Adrenal gland (tissue), 9 donors: ENCODE measurements at regions not wholly inside any gene's neighbourhood (a gene's known extent, or its start where the extent isn't known, plus 50 kb on each side); places are given as distances from the start of the nearest gene placed in this dataset.

Experiments used
- DNase-seq, 7 donors: peaks; one replicate each; pipeline ENCODE4 v3.0.0-alpha.2; 2019 to 2020
- H3K27ac ChIP-seq, 5 donors: fragments of 200-600 bp; sonication (generic) in 4 of 5; 1 replicate in 3 of 5; 2 replicates in 2 of 5; pipeline versions ENCODE4 v1.5.1 to v1.8.0; 2016 to 2020; ENCODE audit warnings: mild to moderate bottlenecking in 1 of 5
- H3K27me3 ChIP-seq: fragments of 200-600 bp; 2 replicates; pipeline ENCODE4 v1.8.0; 2021
- H3K36me3 ChIP-seq, 2 donors: fragments of 200-600 bp; replicated peaks in 1 of 2; 1 replicate in 1 of 2; 2 replicates in 1 of 2; pipeline versions ENCODE4 v1.5.1 to v1.8.0; 2018 to 2022
- H3K4me1 ChIP-seq, 2 donors: fragments of 200-600 bp; replicated peaks in 1 of 2; 1 replicate in 1 of 2; 2 replicates in 1 of 2; pipeline versions ENCODE4 v1.5.1 to v1.8.0; 2018 to 2021
- H3K4me3 ChIP-seq, 4 donors: fragments of 200-600 bp; sonication (generic) in 3 of 4; one replicate each; pipeline ENCODE4 v1.5.1; 2016 to 2018
- H3K9me3 ChIP-seq, 3 donors: fragments of 200-600 bp; sonication (generic) in 1 of 3; replicated peaks in 1 of 3; 1 replicate in 2 of 3; 2 replicates in 1 of 3; pipeline versions ENCODE4 v1.5.1 to v1.8.0; 2016 to 2021
- CTCF ChIP-seq, 6 experiments: fragments of 450-650 bp in 4 of 6; fragments of 200-600 bp in 2 of 6; sonication (generic) in 1 of 6; IDR thresholded peaks; 1 replicate in 5 of 6; 2 replicates in 1 of 6; pipeline versions ENCODE4 v1.5.1 to v1.8.0; 2016 to 2021; ENCODE audit warnings: antibody characterized with exemption in 6 of 6, mild to moderate bottlenecking in 2 of 6, moderate library complexity in 1 of 6
- POLR2A ChIP-seq, 2 donors: fragments of 450-650 bp; IDR thresholded peaks; one replicate each; pipeline ENCODE4 v1.6.1; 2017; ENCODE audit warnings: antibody characterized with exemption in 2 of 2, mild to moderate bottlenecking in 2 of 2, moderate library complexity in 1 of 2
- WGBS, 4 donors: extraction: QIAGEN DNeasy Blood & Tissue Kit in 2 of 4; methylation state at CpG; one replicate each; pipeline versions ENCODE4 v1.1.5 to v1.1.7; 2013 to 2017; 5-methylcytosine and 5-hydroxymethylcytosine counted together
- intact Hi-C, 2 donors: fragments of 100-400 bp; cut with DNase I; formaldehyde crosslinking; loops; one replicate each; pipeline versions ENCODE4 v1.14.1 to v1.15.0; 2022 to 2023
- donor health status: healthy with polysubstance abuse.
- donor health status: Bipolar disorder and iron deficiency.
- donor health status: DM: yes; HTN: yes; CAD: no.
- donor health status: DM: no; HTN: no; CAD: no.
- donor health status: DM: no; HTN: no; CAD: no.

GRCh38 chr21:19171585-19171984 is 768.0 kb upstream of the TMPRSS15 start:
- no peaks in the 10 kb centered on the region for H3K36me3 ChIP-seq
- WGBS, 4 donors: 38 to 45% (median 43%) methylated on average over 4 of the region's 4 CpGs

GRCh38 chr21:19181604-19182140 is 778.1 kb upstream of the TMPRSS15 start:
- H3K9me3 ChIP-seq: no peaks in the 10 kb centered on the region
- 62 to 70% (median 65%) methylated on average over 3 of the region's 3 CpGs for WGBS, 4 donors
- no peaks in the 10 kb centered on the region for H3K36me3 ChIP-seq
- intact Hi-C loops: no loop called here
- H3K27ac ChIP-seq: no peak overlapping the region
- H3K4me3 ChIP-seq: no peak overlapping the region
- H3K4me1 ChIP-seq: no peaks in the 10 kb centered on the region
- DNase-seq: no peak
- TF ChIP-seq CTCF (IDR thresholded peaks at IDR 0.05) (no peak), POLR2A (IDR thresholded peaks at IDR 0.05) (no peak)
- H3K27me3 ChIP-seq: no peaks in the 10 kb centered on the region

More at GRCh38 chr21:19171585-19171984, 768.0 kb upstream of the TMPRSS15 start:
- Histone ChIP-seq H3K9me3 (no peaks in the 10 kb centered on the region), H3K27ac (no peak overlapping the region), H3K4me3 (no peak overlapping the region), H3K4me1 (no peaks in the 10 kb centered on the region), H3K27me3 (no peaks in the 10 kb centered on the region)
- TF ChIP-seq POLR2A (IDR thresholded peaks at IDR 0.05): no peak
- no peak for TF ChIP-seq CTCF (IDR thresholded peaks at IDR 0.05)
- DNase-seq: no peak
- intact Hi-C loops: no loop called here

- H3K4me1 ChIP-seq: no peaks in the 10 kb centered on the region
- H3K4me3 ChIP-seq: no peak overlapping the region
- no peaks in the 10 kb centered on the region for H3K36me3 ChIP-seq
- H3K27ac ChIP-seq: no peak overlapping the region
- H3K9me3 ChIP-seq: no peaks in the 10 kb centered on the region
- TF ChIP-seq CTCF (IDR thresholded peaks at IDR 0.05) (no peak), POLR2A (IDR thresholded peaks at IDR 0.05) (no peak)
- intact Hi-C loops: no loop called here
- no peaks in the 10 kb centered on the region for H3K27me3 ChIP-seq
- WGBS, 4 donors: 52 to 58% (median 54%) methylated on average over 4 of the region's 4 CpGs
- DNase-seq: no peak
These were observed 794.4 kb upstream of the TMPRSS15 start for GRCh38 chr21:19197950-19198349.

- no peak for DNase-seq
- Histone ChIP-seq H3K36me3 (no peaks in the 10 kb centered on the region), H3K27me3 (no peaks in the 10 kb centered on the region), H3K4me3 (no peak overlapping the region), H3K4me1 (no peaks in the 10 kb centered on the region), H3K9me3 (no peaks in the 10 kb centered on the region), H3K27ac (no peak overlapping the region)
- TF ChIP-seq POLR2A (IDR thresholded peaks at IDR 0.05): no peak
- no peak for TF ChIP-seq CTCF (IDR thresholded peaks at IDR 0.05)
- intact Hi-C loops: no loop called here
- WGBS, 4 donors: 87 to 93% (median 88%) methylated on average over 3 of the region's 3 CpGs
These were observed 795.2 kb upstream of the TMPRSS15 start for GRCh38 chr21:19198801-19199200.
